HCT116 (cell line): ENCODE measurements at regions not wholly inside any gene's neighbourhood (a gene's known extent, or its start where the extent isn't known, plus 50 kb on each side); places are given as distances from the start of the nearest gene placed in this dataset.

Experiments used
- EZH2 ChIP-seq: fragments of 200-600 bp; sonication (generic); IDR thresholded peaks from 2 replicates; pipeline ENCODE4 v1.6.1; 2017; ENCODE audit warnings: antibody characterized with exemption, mixed run types
- EZH2phosphoT487 ChIP-seq: fragments of 200-600 bp; IDR thresholded peaks from 2 replicates; pipeline ENCODE4 v1.6.1; 2018; ENCODE audit warnings: antibody characterized with exemption, borderline replicate concordance
- POLR2A ChIP-seq: IDR thresholded peaks from 2 replicates; pipeline ENCODE4 v1.7.0; 2011; ENCODE audit warnings: borderline replicate concordance; ENCODE audit not compliant: insufficient read depth, insufficient read length; ENCODE audit errors: extremely low read depth
- POLR2AphosphoS5 ChIP-seq: IDR thresholded peaks from 2 replicates; pipeline ENCODE4 v1.6.1; 2011; ENCODE audit warnings: mild to moderate bottlenecking, low read depth, low read length, moderate library complexity
- SIN3A ChIP-seq: IDR thresholded peaks from 2 replicates; pipeline ENCODE4 v1.6.1; 2012; ENCODE audit warnings: low read depth
- SRF ChIP-seq: IDR thresholded peaks from 2 replicates; pipeline ENCODE4 v1.6.1; 2012; ENCODE audit warnings: low read depth
- YY1 ChIP-seq: IDR thresholded peaks from 2 replicates; pipeline ENCODE4 v1.6.1; 2011; ENCODE audit warnings: low read length, low read depth, moderate library complexity, mild to moderate bottlenecking; ENCODE audit not compliant: insufficient replicate concordance; ENCODE audit errors: extremely low read depth
- ZFX ChIP-seq: fragments of 450-650 bp; IDR thresholded peaks from 2 replicates; pipeline ENCODE4 v1.6.1; 2017
- TF ChIP-seq, protein P1 (sequence below): IDR thresholded peaks from 2 replicates; pipeline ENCODE4 v1.6.1; 2012; ENCODE audit warnings: low read depth
- TF ChIP-seq, protein P2 (sequence below), 3 experiments: fragments of 200-600 bp in 1 of 3; sonication (generic) in 1 of 3; IDR thresholded peaks in 2 of 3; conservative IDR thresholded peaks in 1 of 3; 2 replicates each; pipeline ENCODE4 v1.5.1; 2012 to 2017; ENCODE audit warnings: low read depth in 2 of 3, low read length in 2 of 3, antibody characterized with exemption in 1 of 3, borderline replicate concordance in 1 of 3, control low read depth in 1 of 3, mild to moderate bottlenecking in 1 of 3, mixed read lengths in 1 of 3, mixed run types in 1 of 3, moderate library complexity in 1 of 3; ENCODE audit not compliant: insufficient read depth in 1 of 3
- TF ChIP-seq, protein P3 (sequence below): IDR thresholded peaks from 2 replicates; pipeline ENCODE4 v1.6.1; 2012
- TF ChIP-seq, protein P4 (sequence below): IDR thresholded peaks from 2 replicates; pipeline ENCODE4 v1.6.1; 2011; ENCODE audit warnings: mild to moderate bottlenecking, low read length, moderate library complexity; ENCODE audit not compliant: insufficient replicate concordance; ENCODE audit errors: extremely low read depth

DNA sequence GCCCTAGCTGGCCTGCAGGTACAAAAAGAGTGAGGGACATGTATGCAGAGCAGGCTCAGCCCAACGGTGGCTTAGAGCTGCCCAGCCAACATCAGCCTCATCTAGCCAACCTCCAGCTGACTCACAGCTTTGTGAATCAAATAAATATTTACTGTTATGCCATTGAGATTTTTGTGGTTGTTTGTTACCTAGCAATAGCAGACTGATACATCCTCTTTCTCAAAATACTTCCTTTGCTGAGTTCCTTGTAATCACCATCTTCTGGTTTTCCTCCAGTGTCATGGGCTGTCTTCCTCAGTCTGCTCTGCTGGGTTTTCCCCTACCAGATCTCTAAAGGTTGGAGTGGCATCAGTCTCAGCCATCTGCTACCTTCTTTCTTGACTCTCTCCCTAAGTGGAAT lies 126.6 kb upstream of the SLC1A4 start:
- TF ChIP-seq EZH2 (no peak), EZH2phosphoT487 (no peak), POLR2AphosphoS5 (no peak), POLR2A (no peak), SIN3A (no peak), SRF (no peak), ZFX (no peak), YY1 (no peak)
- TF ChIP-seq, protein P1, sequence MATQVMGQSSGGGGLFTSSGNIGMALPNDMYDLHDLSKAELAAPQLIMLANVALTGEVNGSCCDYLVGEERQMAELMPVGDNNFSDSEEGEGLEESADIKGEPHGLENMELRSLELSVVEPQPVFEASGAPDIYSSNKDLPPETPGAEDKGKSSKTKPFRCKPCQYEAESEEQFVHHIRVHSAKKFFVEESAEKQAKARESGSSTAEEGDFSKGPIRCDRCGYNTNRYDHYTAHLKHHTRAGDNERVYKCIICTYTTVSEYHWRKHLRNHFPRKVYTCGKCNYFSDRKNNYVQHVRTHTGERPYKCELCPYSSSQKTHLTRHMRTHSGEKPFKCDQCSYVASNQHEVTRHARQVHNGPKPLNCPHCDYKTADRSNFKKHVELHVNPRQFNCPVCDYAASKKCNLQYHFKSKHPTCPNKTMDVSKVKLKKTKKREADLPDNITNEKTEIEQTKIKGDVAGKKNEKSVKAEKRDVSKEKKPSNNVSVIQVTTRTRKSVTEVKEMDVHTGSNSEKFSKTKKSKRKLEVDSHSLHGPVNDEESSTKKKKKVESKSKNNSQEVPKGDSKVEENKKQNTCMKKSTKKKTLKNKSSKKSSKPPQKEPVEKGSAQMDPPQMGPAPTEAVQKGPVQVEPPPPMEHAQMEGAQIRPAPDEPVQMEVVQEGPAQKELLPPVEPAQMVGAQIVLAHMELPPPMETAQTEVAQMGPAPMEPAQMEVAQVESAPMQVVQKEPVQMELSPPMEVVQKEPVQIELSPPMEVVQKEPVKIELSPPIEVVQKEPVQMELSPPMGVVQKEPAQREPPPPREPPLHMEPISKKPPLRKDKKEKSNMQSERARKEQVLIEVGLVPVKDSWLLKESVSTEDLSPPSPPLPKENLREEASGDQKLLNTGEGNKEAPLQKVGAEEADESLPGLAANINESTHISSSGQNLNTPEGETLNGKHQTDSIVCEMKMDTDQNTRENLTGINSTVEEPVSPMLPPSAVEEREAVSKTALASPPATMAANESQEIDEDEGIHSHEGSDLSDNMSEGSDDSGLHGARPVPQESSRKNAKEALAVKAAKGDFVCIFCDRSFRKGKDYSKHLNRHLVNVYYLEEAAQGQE = no peak
- TF ChIP-seq, protein P2, sequence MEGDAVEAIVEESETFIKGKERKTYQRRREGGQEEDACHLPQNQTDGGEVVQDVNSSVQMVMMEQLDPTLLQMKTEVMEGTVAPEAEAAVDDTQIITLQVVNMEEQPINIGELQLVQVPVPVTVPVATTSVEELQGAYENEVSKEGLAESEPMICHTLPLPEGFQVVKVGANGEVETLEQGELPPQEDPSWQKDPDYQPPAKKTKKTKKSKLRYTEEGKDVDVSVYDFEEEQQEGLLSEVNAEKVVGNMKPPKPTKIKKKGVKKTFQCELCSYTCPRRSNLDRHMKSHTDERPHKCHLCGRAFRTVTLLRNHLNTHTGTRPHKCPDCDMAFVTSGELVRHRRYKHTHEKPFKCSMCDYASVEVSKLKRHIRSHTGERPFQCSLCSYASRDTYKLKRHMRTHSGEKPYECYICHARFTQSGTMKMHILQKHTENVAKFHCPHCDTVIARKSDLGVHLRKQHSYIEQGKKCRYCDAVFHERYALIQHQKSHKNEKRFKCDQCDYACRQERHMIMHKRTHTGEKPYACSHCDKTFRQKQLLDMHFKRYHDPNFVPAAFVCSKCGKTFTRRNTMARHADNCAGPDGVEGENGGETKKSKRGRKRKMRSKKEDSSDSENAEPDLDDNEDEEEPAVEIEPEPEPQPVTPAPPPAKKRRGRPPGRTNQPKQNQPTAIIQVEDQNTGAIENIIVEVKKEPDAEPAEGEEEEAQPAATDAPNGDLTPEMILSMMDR (IDR thresholded peaks at IDR 0.05 in 2 of 3, conservative IDR thresholded peaks at IDR 0.05 in 1 of 3; ENCODE audit: borderline replicate concordance in 1 of 3, insufficient read depth in 1 of 3, low read depth in 2 of 3, low read length in 2 of 3) = no peak
- TF ChIP-seq, protein P3, sequence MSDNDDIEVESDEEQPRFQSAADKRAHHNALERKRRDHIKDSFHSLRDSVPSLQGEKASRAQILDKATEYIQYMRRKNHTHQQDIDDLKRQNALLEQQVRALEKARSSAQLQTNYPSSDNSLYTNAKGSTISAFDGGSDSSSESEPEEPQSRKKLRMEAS = no peak
- TF ChIP-seq, protein P4, sequence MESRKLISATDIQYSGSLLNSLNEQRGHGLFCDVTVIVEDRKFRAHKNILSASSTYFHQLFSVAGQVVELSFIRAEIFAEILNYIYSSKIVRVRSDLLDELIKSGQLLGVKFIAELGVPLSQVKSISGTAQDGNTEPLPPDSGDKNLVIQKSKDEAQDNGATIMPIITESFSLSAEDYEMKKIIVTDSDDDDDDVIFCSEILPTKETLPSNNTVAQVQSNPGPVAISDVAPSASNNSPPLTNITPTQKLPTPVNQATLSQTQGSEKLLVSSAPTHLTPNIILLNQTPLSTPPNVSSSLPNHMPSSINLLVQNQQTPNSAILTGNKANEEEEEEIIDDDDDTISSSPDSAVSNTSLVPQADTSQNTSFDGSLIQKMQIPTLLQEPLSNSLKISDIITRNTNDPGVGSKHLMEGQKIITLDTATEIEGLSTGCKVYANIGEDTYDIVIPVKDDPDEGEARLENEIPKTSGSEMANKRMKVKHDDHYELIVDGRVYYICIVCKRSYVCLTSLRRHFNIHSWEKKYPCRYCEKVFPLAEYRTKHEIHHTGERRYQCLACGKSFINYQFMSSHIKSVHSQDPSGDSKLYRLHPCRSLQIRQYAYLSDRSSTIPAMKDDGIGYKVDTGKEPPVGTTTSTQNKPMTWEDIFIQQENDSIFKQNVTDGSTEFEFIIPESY = no peak
